ENCODE measurements at regions not wholly inside any gene's neighbourhood (a gene's known extent, or its start where the extent isn't known, plus 50 kb on each side); places are given as distances from the start of the nearest gene placed in this dataset.
A peak's percentile ranks its signal among the peaks of the same experiment; 100 is the strongest.
"Not testable (repeated sequence)": the region's sequence is repeated elsewhere in the genome, so short reads cannot be mapped to it uniquely, and the experiment has no call there.

DNA sequence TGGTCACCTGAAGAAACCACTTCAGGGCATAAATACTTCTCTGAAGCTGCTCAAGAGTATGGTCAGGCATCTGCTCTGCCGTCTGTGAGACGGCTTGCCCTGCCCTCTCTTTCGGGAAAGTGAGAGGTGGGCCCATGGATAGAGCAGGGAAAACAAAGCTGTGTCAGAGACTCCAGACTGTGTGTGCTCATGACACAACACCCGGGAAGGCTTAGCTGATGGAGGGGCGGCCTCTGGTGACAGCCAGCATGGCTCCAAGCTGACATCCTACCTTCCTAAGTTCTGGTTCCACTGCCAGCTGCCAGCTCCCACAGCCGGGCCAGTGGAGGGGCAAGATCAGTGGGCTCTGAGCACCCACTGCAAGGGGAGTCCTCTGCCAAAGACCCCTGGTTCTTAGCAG is 215.3 kb downstream of the ANKRD30B start:
- DNase-seq (ENCODE audit: low read depth) = no peak

GRCh38 chr18:14964002-14964401 is 216.0 kb downstream of the ANKRD30B start:
- no peak for DNase-seq (ENCODE audit: low read depth)

GRCh38 chr18:14964406-14964805 is 216.4 kb downstream of the ANKRD30B start:
- DNase-seq (ENCODE audit: low read depth) = no peak

- not testable (repeated sequence) for DNase-seq (ENCODE audit: low read depth)
Measured at GRCh38 chr18:14964976-14965375, 217.0 kb downstream of the ANKRD30B start.

- no peak for DNase-seq (ENCODE audit: low read depth)
Measured at GRCh38 chr18:14965553-14965952, 217.6 kb downstream of the ANKRD30B start.

DNA sequence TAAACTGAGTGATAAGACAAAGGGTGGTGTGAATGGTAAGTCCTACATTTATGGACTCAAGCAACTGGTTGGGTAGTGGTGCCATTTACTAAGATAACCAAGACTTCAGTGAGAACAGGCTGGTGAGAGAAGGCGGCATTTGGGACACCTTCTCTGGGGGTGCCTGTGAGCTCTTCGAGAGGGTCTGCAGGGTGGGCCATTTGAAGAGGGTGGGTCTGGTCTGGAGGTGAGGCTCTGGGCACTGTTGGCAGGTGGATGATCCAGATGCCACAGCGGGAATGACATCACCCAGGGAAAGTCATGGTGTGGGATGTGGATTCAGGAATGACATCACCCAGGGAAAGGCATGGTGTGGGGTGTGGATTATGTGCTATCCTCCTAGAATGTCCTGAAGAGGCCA is 219.3 kb downstream of the ANKRD30B start:
- not testable (repeated sequence) for DNase-seq (ENCODE audit: low read depth)

- DNase-seq (ENCODE audit: low read depth) = no peak
Measured at GRCh38 chr18:14969500-14969899, 221.5 kb downstream of the ANKRD30B start.

- DNase-seq (ENCODE audit: low read depth) = peak; percentile 83
Measured at GRCh38 chr18:14970027-14970426, 222.1 kb downstream of the ANKRD30B start.

DNA sequence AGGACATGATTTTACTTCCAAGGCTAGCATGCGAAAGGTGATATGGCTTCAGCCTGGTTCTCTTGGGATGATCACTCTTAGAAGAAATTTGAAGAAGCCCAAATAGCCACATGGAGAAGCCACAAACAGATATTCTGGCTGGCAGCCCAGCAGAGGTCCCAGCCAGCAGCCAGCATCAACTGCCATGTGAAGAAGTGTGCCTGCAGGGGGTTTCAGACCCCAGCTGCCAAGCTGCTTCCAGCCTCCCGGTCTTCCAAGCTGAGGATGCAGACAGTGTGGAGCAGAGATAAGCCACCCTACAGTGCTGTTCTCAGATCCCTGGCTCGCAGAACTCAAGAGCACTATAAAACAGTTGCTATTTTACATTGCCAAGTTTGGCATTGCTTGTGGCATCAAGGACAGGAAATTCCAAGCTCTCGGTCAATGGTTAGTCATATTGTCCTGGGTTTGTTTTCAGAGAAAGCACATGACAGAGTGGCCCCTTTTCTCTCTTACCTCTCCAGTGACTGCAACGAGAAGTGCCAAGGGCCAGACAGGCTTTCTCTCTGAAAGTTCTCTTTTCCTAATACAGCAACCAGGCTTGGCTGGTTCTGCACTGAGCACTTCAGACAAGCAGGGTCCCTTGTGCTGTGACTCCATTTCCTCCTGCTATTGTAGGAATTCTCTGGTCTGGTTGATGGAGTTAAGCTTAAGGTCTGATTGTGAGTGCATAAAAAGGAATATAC is 223.7 kb downstream of the ANKRD30B start:
- DNase-seq (ENCODE audit: low read depth) = peak; percentile 95

- not testable (repeated sequence) for DNase-seq (ENCODE audit: low read depth)
Measured at GRCh38 chr18:14973421-14973820, 225.4 kb downstream of the ANKRD30B start.

- no peak for DNase-seq (ENCODE audit: low read depth)
Measured at GRCh38 chr18:14974088-14974487, 226.1 kb downstream of the ANKRD30B start.

DNA sequence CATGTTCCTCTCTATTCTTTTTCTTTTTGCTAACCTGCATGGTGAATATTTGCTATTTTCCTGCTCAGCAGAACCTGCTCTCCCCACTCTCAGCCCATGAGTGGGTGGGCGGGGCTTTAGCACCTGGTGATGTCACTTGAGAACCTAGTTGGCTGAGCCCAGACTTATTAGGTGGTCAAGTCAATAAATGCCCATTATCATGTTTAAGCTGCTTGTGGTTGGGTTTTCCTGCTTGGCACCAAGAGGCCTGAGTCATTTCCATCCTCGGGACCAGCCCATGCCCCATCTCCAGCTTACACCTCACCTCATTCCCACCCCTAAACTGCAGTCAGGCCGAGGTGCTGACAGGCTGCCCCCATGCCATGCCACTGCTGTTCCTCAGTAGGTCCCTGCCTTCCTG is 226.6 kb downstream of the ANKRD30B start:
- no peak for DNase-seq (ENCODE audit: low read depth)

DNA sequence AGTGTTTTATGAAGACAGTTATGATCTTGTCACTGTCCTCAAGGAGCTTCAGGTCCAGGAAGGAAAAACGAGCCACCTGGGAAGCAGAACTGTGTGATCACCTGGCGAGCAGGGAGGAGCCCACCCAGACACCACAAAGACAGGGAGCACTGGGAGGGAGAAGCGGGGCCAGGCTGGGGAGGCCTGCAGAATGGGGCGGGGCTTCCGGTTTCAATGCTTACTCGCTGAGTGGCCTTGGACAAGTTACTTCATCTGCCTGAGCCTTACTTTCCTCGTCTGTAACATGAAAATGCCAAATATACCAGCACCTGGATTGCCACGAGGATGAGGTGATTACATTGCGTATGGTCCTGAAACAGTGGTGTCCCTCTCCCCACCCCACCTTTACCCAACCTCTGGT is 227.5 kb downstream of the ANKRD30B start:
- no peak for DNase-seq (ENCODE audit: low read depth)

DNA sequence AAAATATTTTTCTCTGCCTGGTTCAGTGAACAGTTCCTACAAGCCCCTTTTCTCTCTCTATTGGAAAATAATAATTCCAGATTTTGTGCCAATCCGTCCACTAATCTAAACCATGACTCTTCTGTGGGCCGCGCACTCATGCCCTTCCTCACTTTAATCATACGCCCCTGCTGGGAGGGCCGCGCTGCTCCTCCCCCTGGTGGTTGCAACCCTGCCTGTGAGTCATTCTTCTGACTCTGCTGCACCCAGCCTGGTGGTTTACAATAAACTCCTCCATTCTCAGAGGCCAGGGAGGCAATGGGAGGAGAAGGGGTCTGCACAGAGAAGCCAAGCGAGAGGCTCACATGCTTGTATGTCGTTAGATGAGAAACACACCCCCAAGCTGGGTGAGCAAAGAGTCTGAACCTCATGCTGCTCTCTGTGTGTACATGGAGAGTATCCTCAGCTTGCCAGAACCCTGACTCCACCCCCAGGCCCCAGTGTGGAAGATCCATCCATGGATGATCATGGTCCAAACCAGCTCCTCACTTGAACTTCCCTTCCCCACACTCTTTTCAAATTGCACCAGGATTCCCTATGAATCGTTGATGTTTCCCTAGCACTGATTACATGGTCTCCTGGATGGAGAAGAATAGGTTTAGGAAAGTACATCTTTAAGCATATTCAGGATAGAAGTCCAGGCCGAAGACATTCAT is 228.9 kb downstream of the ANKRD30B start:
- DNase-seq (ENCODE audit: low read depth) = no peak

DNA sequence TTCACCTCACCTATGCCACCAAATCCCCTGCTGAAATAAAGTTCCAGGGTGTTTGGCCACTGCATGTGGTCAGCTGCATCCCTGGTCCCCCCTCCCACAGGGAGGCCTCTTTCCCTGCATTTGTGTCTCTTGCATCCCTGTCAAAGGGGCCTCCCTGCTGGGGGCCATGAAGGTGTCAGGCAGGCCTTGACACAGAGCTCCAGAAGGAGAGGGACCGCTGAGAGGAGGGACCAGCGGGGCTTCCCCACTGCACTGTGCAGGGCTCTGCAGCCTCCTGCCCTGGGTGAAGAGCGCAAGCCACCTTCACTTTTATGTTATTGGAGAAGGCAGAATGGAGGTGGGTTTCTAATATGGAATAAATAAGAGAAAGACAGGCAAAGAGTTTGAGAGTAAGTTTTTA is 230.2 kb downstream of the ANKRD30B start:
- DNase-seq (ENCODE audit: low read depth) = no peak

DNA sequence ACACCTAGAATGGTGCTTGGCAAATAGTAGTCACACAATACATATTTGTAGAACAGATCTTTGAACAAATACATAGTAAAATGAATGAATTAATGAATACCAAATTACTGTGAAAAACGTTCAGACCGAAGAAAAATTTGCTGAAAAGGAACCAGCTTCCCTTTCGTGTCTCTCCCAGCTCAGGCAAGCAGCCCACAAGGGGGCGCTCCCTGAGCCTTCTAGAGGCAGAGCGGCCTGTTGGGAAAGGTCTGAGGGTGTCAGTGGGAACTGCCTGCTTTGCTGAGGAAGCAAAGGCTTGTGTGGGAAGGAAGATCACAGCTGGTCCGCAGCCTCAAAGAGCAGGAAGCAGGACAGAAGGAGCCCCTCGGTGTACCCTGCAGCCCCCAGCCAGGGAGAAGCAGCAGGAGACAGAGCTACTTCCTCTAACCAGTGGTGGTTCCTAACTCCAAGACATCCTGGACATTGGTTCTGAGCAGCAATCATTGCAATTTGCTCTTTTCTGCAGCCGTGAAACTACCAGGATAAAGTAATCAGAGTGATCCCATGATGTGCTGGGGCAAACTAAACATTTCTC is 231.1 kb downstream of the ANKRD30B start:
- no peak for DNase-seq (ENCODE audit: low read depth)

GRCh38 chr18:14979875-14980274 is 231.9 kb downstream of the ANKRD30B start:
- no peak for DNase-seq (ENCODE audit: low read depth)

DNA sequence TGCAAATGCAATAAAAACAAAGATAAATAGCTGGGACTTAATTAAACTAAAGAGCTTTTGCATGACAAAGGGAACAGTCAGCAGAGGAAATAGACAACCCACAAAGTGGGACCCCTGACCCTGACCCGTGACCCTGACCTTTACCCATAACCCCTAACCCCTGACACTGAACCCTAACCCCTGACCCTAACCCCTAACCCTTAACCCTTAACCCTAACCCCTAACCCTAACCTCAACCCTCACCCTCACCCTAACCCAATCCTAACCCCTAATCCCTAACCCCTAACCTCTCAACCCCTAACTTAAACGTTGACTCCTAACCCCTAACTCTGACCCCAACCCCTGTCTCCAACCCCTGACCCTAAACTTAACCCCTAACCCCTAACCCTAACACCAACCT is 236.6 kb downstream of the ANKRD30B start:
- DNase-seq (ENCODE audit: low read depth) = not testable (repeated sequence)

DNA sequence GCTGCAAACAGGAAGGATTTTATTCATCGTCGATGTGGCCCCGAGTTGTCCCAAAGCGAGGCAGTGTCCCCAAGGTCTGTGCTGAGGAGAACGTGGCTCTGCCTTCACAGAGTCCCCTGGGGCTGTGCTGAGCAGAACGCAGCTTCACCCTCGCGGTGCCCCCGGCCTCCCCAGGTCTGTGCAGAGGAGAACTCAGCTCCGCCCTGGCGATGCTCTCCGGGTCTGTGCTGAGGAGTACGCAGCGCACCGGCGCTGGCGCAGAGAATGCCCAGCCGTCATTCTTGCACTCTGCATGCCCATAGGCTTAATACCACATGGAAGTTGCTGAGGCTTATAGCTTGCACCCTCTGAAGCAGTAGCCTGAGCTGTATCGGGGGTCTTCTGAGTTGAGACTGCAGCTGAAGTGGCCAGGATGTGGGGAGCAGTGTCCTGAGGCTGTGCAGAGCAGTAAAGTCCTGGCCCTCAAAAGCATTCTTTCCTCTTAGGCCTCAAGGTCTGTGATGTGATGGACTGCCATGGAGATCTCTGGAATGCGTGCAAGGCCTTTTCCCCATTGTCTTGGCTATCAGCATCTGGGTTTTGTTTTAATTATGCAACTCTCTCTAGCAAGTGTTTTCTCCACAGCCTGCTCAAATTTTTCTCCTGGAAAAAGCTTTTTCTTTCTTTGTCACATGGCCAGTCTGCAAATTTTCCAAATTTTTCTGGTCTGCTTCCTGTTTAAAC is 237.5 kb downstream of the ANKRD30B start:
- not testable (repeated sequence) for DNase-seq (ENCODE audit: low read depth)

- not testable (repeated sequence) for DNase-seq (ENCODE audit: low read depth)
Measured at GRCh38 chr18:14987377-14987776, 239.4 kb downstream of the ANKRD30B start.

DNA sequence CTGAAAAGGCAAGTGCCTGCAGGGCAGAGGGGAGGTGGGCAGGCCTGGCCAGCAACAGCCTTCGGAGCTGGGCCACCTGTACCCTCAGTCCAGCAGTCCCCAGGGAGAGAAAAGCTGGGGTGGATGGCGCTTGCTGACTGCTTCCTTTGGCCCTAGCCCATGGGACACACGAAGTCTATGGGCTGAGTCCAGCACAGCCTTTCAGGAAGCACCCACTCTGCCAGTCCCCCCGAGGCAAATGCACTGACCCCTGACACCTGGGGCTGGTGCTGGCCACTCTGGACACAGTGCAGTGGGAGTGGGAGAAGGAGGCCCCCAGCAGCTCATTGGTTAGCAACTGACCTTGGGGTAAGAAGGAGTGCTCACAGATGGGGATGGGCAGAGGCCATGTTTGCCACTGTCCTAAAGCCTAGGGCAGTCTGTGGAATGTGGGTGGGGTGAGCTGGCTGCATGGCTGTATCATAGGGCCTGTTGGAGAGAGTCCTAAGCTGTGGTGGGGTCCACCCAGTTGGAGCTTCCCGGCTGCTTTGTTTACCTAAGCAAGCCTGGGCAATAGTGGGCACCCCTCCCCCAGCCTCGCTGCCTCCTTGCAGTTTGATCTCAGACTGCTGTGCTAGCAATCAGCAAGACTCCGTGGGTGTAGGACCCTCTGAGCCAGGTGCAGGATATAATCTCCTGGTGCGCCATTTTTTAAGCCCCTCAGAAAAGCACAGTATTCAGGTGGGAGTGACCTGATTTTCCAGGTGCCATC is 240.2 kb downstream of the ANKRD30B start:
- not testable (repeated sequence) for DNase-seq (ENCODE audit: low read depth)

- not testable (repeated sequence) for DNase-seq (ENCODE audit: low read depth)
Measured at GRCh38 chr18:14989569-14989968, 241.6 kb downstream of the ANKRD30B start.
